GM23338 (cell line): ENCODE measurements at regions not wholly inside any gene's neighbourhood (a gene's known extent, or its start where the extent isn't known, plus 50 kb on each side); places are given as distances from the start of the nearest gene placed in this dataset.

ENCODE experiments used
- JUNB ChIP-seq: IDR thresholded peaks from one replicate; pipeline ENCODE4 v1.6.1; 2016; ENCODE audit warnings: antibody characterized with exemption; ENCODE audit not compliant: unreplicated experiment
- POLR2AphosphoS5 ChIP-seq: IDR thresholded peaks from 2 replicates; pipeline ENCODE4 v1.6.1; 2016; ENCODE audit warnings: antibody characterized with exemption, low read depth
- ZNF331 ChIP-seq: fragments of 250-450 bp; sonication (Bioruptor Pico); IDR thresholded peaks from 2 replicates; pipeline ENCODE4 v1.5.0; 2020; ENCODE audit warnings: low read depth, mild to moderate bottlenecking, moderate library complexity
- TF ChIP-seq, protein P1 (sequence below), 2 experiments: fragments of 200-600 bp in 1 of 2; sonication (generic) in 1 of 2; conservative IDR thresholded peaks; 2 replicates each; pipeline versions ENCODE4 v1.5.1 to v1.6.1; 2016 to 2017; ENCODE audit warnings: antibody characterized with exemption in 2 of 2, low read depth in 2 of 2, mild to moderate bottlenecking in 2 of 2, moderate library complexity in 1 of 2
- TF ChIP-seq, protein P2 (sequence below): IDR thresholded peaks from 2 replicates; pipeline ENCODE4 v1.6.1; 2016; ENCODE audit warnings: antibody characterized with exemption

DNA sequence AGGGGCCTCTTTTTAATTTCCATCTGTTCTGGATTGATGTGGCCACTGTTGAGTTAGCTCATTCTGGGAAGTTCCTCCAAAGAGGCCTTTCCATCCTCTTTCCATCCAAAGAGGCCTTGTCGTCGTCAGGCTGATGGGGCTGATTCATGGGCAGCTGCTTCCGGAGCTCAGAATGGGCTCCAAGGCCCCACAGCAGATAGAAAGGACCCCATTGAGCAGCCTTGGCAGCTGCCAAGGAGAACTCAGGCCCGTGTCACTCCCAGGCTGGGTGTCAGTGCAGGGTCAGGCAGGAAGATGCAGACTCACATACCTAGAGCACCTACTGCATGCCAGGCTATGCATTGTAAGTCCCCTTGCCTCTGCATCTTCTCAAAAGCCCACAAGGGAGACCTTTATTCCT, 524.1 kb downstream of the MIAT start:
- TF ChIP-seq, protein P1, sequence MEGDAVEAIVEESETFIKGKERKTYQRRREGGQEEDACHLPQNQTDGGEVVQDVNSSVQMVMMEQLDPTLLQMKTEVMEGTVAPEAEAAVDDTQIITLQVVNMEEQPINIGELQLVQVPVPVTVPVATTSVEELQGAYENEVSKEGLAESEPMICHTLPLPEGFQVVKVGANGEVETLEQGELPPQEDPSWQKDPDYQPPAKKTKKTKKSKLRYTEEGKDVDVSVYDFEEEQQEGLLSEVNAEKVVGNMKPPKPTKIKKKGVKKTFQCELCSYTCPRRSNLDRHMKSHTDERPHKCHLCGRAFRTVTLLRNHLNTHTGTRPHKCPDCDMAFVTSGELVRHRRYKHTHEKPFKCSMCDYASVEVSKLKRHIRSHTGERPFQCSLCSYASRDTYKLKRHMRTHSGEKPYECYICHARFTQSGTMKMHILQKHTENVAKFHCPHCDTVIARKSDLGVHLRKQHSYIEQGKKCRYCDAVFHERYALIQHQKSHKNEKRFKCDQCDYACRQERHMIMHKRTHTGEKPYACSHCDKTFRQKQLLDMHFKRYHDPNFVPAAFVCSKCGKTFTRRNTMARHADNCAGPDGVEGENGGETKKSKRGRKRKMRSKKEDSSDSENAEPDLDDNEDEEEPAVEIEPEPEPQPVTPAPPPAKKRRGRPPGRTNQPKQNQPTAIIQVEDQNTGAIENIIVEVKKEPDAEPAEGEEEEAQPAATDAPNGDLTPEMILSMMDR (conservative IDR thresholded peaks at IDR 0.05; ENCODE audit: low read depth in 2 of 2): no peak
- TF ChIP-seq JUNB: no peak
- no peak for TF ChIP-seq POLR2AphosphoS5
- TF ChIP-seq, protein P2, sequence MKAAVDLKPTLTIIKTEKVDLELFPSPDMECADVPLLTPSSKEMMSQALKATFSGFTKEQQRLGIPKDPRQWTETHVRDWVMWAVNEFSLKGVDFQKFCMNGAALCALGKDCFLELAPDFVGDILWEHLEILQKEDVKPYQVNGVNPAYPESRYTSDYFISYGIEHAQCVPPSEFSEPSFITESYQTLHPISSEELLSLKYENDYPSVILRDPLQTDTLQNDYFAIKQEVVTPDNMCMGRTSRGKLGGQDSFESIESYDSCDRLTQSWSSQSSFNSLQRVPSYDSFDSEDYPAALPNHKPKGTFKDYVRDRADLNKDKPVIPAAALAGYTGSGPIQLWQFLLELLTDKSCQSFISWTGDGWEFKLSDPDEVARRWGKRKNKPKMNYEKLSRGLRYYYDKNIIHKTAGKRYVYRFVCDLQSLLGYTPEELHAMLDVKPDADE: no peak
- no peak for TF ChIP-seq ZNF331 (CRISPR knock-in tag)
